ENCODE measurements at regions not wholly inside any gene's neighbourhood (a gene's known extent, or its start where the extent isn't known, plus 50 kb on each side); places are given as distances from the start of the nearest gene placed in this dataset.

GRCh38 chr6:66126358-66126757 lies 419.3 kb upstream of the EYS start:
- H3K36me3 ChIP-seq (ENCODE audit: control insufficient read depth in 2 of 4, insufficient read depth in 4 of 4, low read length in 3 of 4), result no peaks in the 10 kb centered on the region
- no peaks in the 10 kb centered on the region for H3K9me3 ChIP-seq (ENCODE audit: insufficient read depth in 2 of 2, low read depth in 1 of 2, low read length in 1 of 2)
- H2BK12ac ChIP-seq (ENCODE audit: low read depth, low read length), result no peak overlapping the region
- no peak overlapping the region for H3K23ac ChIP-seq (ENCODE audit: insufficient read length)
- no peak overlapping the region for H2AK5ac ChIP-seq (ENCODE audit: low read depth, low read length)
- no peaks in the 10 kb centered on the region for H4K20me1 ChIP-seq (replicated peaks in 1 of 2; ENCODE audit: control insufficient read depth in 1 of 2, insufficient read depth in 2 of 2, low read length in 2 of 2)
- TF ChIP-seq KDM1A (IDR thresholded peaks at IDR 0.05; ENCODE audit: borderline replicate concordance, low read length), result no peak
- no peak for TF ChIP-seq EZH2 (IDR thresholded peaks at IDR 0.05; ENCODE audit: low read depth, low read length, severe bottlenecking)
- TF ChIP-seq HDAC2 (IDR thresholded peaks at IDR 0.05; ENCODE audit: borderline replicate concordance in 1 of 2, low read depth in 2 of 2, low read length in 2 of 2), result no peak
- no peak for TF ChIP-seq TAF1 (IDR thresholded peaks at IDR 0.05; ENCODE audit: low read depth, low read length)
- no peak for TF ChIP-seq E2F6 (IDR thresholded peaks at IDR 0.05)
- TF ChIP-seq NRF1 (IDR thresholded peaks at IDR 0.05; ENCODE audit: low read depth, low read length), result no peak
- TF ChIP-seq CHD1 (IDR thresholded peaks at IDR 0.05; ENCODE audit: low read depth, low read length), result no peak
- no peak for TF ChIP-seq RFX5 (IDR thresholded peaks at IDR 0.05; ENCODE audit: borderline replicate concordance, low read depth, low read length)
- no peak for TF ChIP-seq SUZ12 (IDR thresholded peaks at IDR 0.05; ENCODE audit: low read length)
- TF ChIP-seq BRCA1 (IDR thresholded peaks at IDR 0.05; ENCODE audit: low read depth, low read length), result no peak
- no peak for TF ChIP-seq SAP30 (IDR thresholded peaks at IDR 0.05; ENCODE audit: insufficient read depth, insufficient replicate concordance, low read length)
- no peak for TF ChIP-seq JUN (IDR thresholded peaks at IDR 0.05; ENCODE audit: low read depth, low read length)
- no peak for TF ChIP-seq KDM4A (IDR thresholded peaks at IDR 0.05; ENCODE audit: low read depth, low read length, severe bottlenecking)
- no peak for TF ChIP-seq GABPA (IDR thresholded peaks at IDR 0.05; ENCODE audit: borderline replicate concordance, insufficient read depth, low read length)
- no peak overlapping the region for H3K4me2 ChIP-seq (ENCODE audit: insufficient read depth in 1 of 2, low read depth in 2 of 2, low read length in 2 of 2)
- DNase-seq (ENCODE audit: low read depth in 1 of 2, low spot score in 2 of 2) (no peak), FAIRE-seq (no peak)
- no peak overlapping the region for H3K18ac ChIP-seq (ENCODE audit: extremely low read depth, low read length)
- no peaks in the 10 kb centered on the region for H3K79me1 ChIP-seq (ENCODE audit: low read depth, low read length)
- H3K79me2 ChIP-seq (ENCODE audit: control insufficient read depth in 1 of 2, insufficient read depth in 2 of 2, low read length in 2 of 2), result no peaks in the 10 kb centered on the region
- no peak overlapping the region for H4K91ac ChIP-seq (replicated peaks; ENCODE audit: insufficient read length, low read length)
- H3K56ac ChIP-seq (replicated peaks; ENCODE audit: insufficient read length, low read depth, low read length), result no peak overlapping the region
- no peak overlapping the region for H2BK20ac ChIP-seq (ENCODE audit: low read length)
- no peak overlapping the region for H3K27ac ChIP-seq (ENCODE audit: low read depth, low read length)
- no peaks in the 10 kb centered on the region for H3K4me1 ChIP-seq (replicated peaks in 1 of 4; ENCODE audit: control insufficient read depth in 3 of 4, insufficient read depth in 4 of 4, low read length in 3 of 4)
- no peak overlapping the region; the same call in 1 of the 2 replicates for H2AFZ ChIP-seq (ENCODE audit: low read length)
- H3K4ac ChIP-seq (replicated peaks; ENCODE audit: insufficient read length, low read depth, low read length), result no peak overlapping the region
- no peaks in the 10 kb centered on the region for H3K23me2 ChIP-seq (ENCODE audit: low read depth, low read length)
- H4K5ac ChIP-seq (ENCODE audit: insufficient read length, low read depth, low read length), result no peak overlapping the region
- H2BK120ac ChIP-seq (replicated peaks; ENCODE audit: low read depth, low read length), result no peak overlapping the region
- H2BK5ac ChIP-seq (ENCODE audit: low read depth, low read length), result no peak overlapping the region
- 98% methylated on average over 3 of the region's 3 CpGs; no CpG with 5 or more reads in 1 of the 2 experiments for WGBS, 2 experiments (ENCODE audit: extremely low coverage in 1 of 2, insufficient coverage in 1 of 2, insufficient read length in 1 of 2, insufficient replicate concordance in 2 of 2, low coverage in 1 of 2, low lambda C conversion rate in 2 of 2, missing lambda C conversion rate in 1 of 2)
- no peaks in the 10 kb centered on the region for H3K27me3 ChIP-seq (replicated peaks in 1 of 4; ENCODE audit: control insufficient read depth in 3 of 4, extremely low read depth in 1 of 4, insufficient read depth in 3 of 4, low read length in 3 of 4)
- no peak overlapping the region for H4K8ac ChIP-seq (ENCODE audit: extremely low read depth, insufficient read depth, low read length)
- ChIA-PET CTCF (ENCODE audit: partially characterized antibody) (no interaction called here), POLR2A (ENCODE audit: partially characterized antibody) (no interaction called here)
- H2BK15ac ChIP-seq (ENCODE audit: low read length), result no peak overlapping the region
- no peak overlapping the region for H3K14ac ChIP-seq (ENCODE audit: insufficient read length)
- no peak overlapping the region for H3K4me3 ChIP-seq (ENCODE audit: extremely low read depth in 1 of 4, insufficient read depth in 2 of 4, low read depth in 3 of 4, low read length in 4 of 4)
- no peak overlapping the region for H3K9ac ChIP-seq (replicated peaks in 1 of 4; ENCODE audit: extremely low read depth in 1 of 4, low read depth in 3 of 4, low read length in 3 of 4)

All from H1 (cell line).